Endothelial cell of umbilical vein (primary cell): ENCODE measurements at regions not wholly inside any gene's neighbourhood (a gene's known extent, or its start where the extent isn't known, plus 50 kb on each side); places are given as distances from the start of the nearest gene placed in this dataset.

Experiments used
- BruUV-seq: library from RNA; stranded (reverse); fragments of 400-500 nt; replicated peaks from 2 replicates; lab custom pipeline; 2021; lab: Mats Ljungman, UMichigan
- CTCF ChIA-PET: fragments of 300-600, 350-600 bp; sonication (Branson Sonifier 250); formaldehyde crosslinking; loops from one replicate; lab custom pipeline; 2021; ENCODE audit warnings: antibody characterized with exemption, inconsistent platforms; lab: Charles Lee
- POLR2A ChIA-PET: fragments of 300-600, 350-600 bp; sonication (Branson Sonifier 250); formaldehyde crosslinking; loops from one replicate; lab custom pipeline; 2021; ENCODE audit warnings: antibody characterized with exemption, inconsistent platforms; lab: Charles Lee
- DNase-seq: peaks from one replicate; pipeline ENCODE4 v3.0.0-alpha.2; 2011; ENCODE audit warnings: low read depth, low spot score
- FAIRE-seq: peaks from 2 replicates; lab custom pipeline; 2011; peaks lifted over from hg19 to GRCh38; lab: Jason Lieb, UNC
- H2AFZ ChIP-seq: 2 replicates; pipeline ENCODE4 v1.6.0; 2012; ENCODE audit warnings: low read depth, low read length, control low read depth, inconsistent platforms
- H3K27ac ChIP-seq: 2 replicates; pipeline ENCODE4 v1.5.1; 2011; ENCODE audit warnings: low read depth, mild to moderate bottlenecking, control low read depth, low read length, moderate library complexity; ENCODE audit not compliant: insufficient read depth
- H3K27me3 ChIP-seq, 2 experiments: 2 replicates each; pipeline versions ENCODE4 v1.6.0 to v1.6.1; 2011; ENCODE audit warnings: low read length in 2 of 2, mixed read lengths in 1 of 2; ENCODE audit not compliant: control insufficient read depth in 2 of 2, insufficient read depth in 2 of 2
- H3K36me3 ChIP-seq, 2 experiments: 2 replicates in 1 of 2; 3 replicates in 1 of 2; pipeline ENCODE4 v1.5.1; 2011; ENCODE audit warnings: low read length in 2 of 2, mild to moderate bottlenecking in 1 of 2, moderate library complexity in 1 of 2; ENCODE audit not compliant: control insufficient read depth in 2 of 2, insufficient read depth in 2 of 2; ENCODE audit errors: extremely low read depth in 1 of 2
- H3K4me1 ChIP-seq: 3 replicates; pipeline ENCODE4 v1.5.1; 2011; ENCODE audit warnings: mild to moderate bottlenecking, low read length; ENCODE audit not compliant: control insufficient read depth, insufficient read depth; ENCODE audit errors: extremely low read depth
- H3K4me2 ChIP-seq: 2 replicates; pipeline ENCODE4 v1.6.1; 2011; ENCODE audit warnings: low read length, control low read depth, mixed read lengths; ENCODE audit not compliant: insufficient read depth
- H3K4me3 ChIP-seq, 3 experiments: fragments of 200-600 bp in 1 of 3; sonication (generic), shearing (Covaris generic) in 1 of 3; replicated peaks in 1 of 3; 2 replicates each; pipeline ENCODE4 v1.5.1; 2011 to 2016; ENCODE audit warnings: control low read depth in 3 of 3, low read length in 3 of 3, mild to moderate bottlenecking in 2 of 3, inconsistent platforms in 1 of 3, low read depth in 1 of 3, moderate library complexity in 1 of 3; ENCODE audit not compliant: insufficient read depth in 1 of 3
- H3K79me2 ChIP-seq: 2 replicates; pipeline ENCODE4 v1.6.0; 2012; ENCODE audit warnings: low read length, inconsistent platforms; ENCODE audit not compliant: control insufficient read depth, insufficient read depth
- H3K9ac ChIP-seq: replicated peaks from 2 replicates; pipeline ENCODE3; 2011; ENCODE audit warnings: low read length, control low read depth; ENCODE audit not compliant: insufficient read depth; ENCODE audit errors: extremely low read depth
- H3K9me1 ChIP-seq: replicated peaks from 3 replicates; pipeline ENCODE4 v1.6.0; 2011; ENCODE audit warnings: mild to moderate bottlenecking, low read length; ENCODE audit not compliant: control insufficient read depth, insufficient read depth; ENCODE audit errors: extremely low read depth
- H3K9me3 ChIP-seq: replicated peaks from 2 replicates; pipeline ENCODE4 v1.5.1; 2012; ENCODE audit warnings: low read length, inconsistent platforms; ENCODE audit not compliant: control insufficient read depth, insufficient read depth
- H4K20me1 ChIP-seq: replicated peaks from 2 replicates; pipeline ENCODE3; 2011; ENCODE audit warnings: mild to moderate bottlenecking, low read length; ENCODE audit not compliant: control insufficient read depth, insufficient read depth; ENCODE audit errors: extremely low read depth
- CTCF ChIP-seq, 2 donors: IDR thresholded peaks; 1 replicate in 1 of 2; 2 replicates in 1 of 2; pipeline ENCODE4 v1.5.1; 2011; ENCODE audit warnings: low read length in 2 of 2, mild to moderate bottlenecking in 2 of 2, moderate library complexity in 2 of 2, control low read depth in 1 of 2, inconsistent platforms in 1 of 2, low read depth in 1 of 2; ENCODE audit not compliant: insufficient read depth in 1 of 2; ENCODE audit errors: extremely low read depth in 1 of 2
- EZH2 ChIP-seq: IDR thresholded peaks from 2 replicates; pipeline ENCODE4 v1.6.1; 2012; ENCODE audit warnings: borderline replicate concordance, low read depth, mild to moderate bottlenecking, moderate library complexity, low read length, inconsistent platforms; ENCODE audit not compliant: severe bottlenecking
- FOS ChIP-seq: IDR thresholded peaks from 2 replicates; pipeline ENCODE4 v1.6.1; 2011; ENCODE audit warnings: mild to moderate bottlenecking, low read length, moderate library complexity, borderline replicate concordance; ENCODE audit not compliant: insufficient read depth
- GATA2 ChIP-seq: IDR thresholded peaks from 2 replicates; pipeline ENCODE4 v1.7.0; 2011; ENCODE audit warnings: low read depth, mild to moderate bottlenecking, moderate library complexity, mixed read lengths, low read length; ENCODE audit not compliant: insufficient read length, insufficient read depth
- JUN ChIP-seq: IDR thresholded peaks from 2 replicates; pipeline ENCODE4 v1.6.1; 2011; ENCODE audit warnings: borderline replicate concordance, low read depth; ENCODE audit not compliant: insufficient read length, insufficient read depth
- MAX ChIP-seq: IDR thresholded peaks from 2 replicates; pipeline ENCODE4 v1.6.1; 2011; ENCODE audit not compliant: insufficient read depth, insufficient read length
- MYC ChIP-seq: IDR thresholded peaks from one replicate; pipeline ENCODE4 v1.6.1; 2011; ENCODE audit warnings: mild to moderate bottlenecking, low read depth, low read length
- POLR2A ChIP-seq: IDR thresholded peaks from 2 replicates; pipeline ENCODE4 v1.6.1; 2012; ENCODE audit warnings: low read depth, mild to moderate bottlenecking, control low read depth, low read length
- POLR2AphosphoS5 ChIP-seq: IDR thresholded peaks from 2 replicates; pipeline ENCODE4 v1.6.1; 2012; ENCODE audit warnings: low read depth, mild to moderate bottlenecking, control low read depth, low read length, moderate library complexity; ENCODE audit not compliant: insufficient read depth
- dilution Hi-C: fragments of 300-500 bp; cut with MboI; formaldehyde crosslinking; loops from one replicate; pipeline ENCODE4 v1.15.0; 2019; ENCODE audit warnings: low sequenced_read_pairs; ENCODE audit not compliant: extremely low pct_ligation_motif_present
- intact Hi-C: fragments of 100-400 bp; cut with micrococcal nuclease; formaldehyde crosslinking; loops from one replicate; pipeline ENCODE4 v1.10.0; 2022

- Histone ChIP-seq H3K9me3 (no peaks in the 10 kb centered on the region), H3K4me3 (no peak overlapping the region), H3K27me3 (no peaks in the 10 kb centered on the region), H2AFZ (no peak overlapping the region), H4K20me1 (no peaks in the 10 kb centered on the region), H3K9ac (no peak overlapping the region), H3K27ac (no peak overlapping the region), H3K79me2 (no peaks in the 10 kb centered on the region), H3K36me3 (no peaks in the 10 kb centered on the region), H3K4me2 (no peak overlapping the region), H3K9me1 (no peaks in the 10 kb centered on the region), H3K4me1 (no peaks in the 10 kb centered on the region)
- intact Hi-C loops: no loop called here
- ChIA-PET POLR2A (no interaction called here), CTCF (no interaction called here)
- no TSS peak for BruUV-seq
- TF ChIP-seq MYC: no peak
- TF ChIP-seq POLR2AphosphoS5: no peak
- TF ChIP-seq JUN: no peak
- TF ChIP-seq MAX: no peak
- TF ChIP-seq GATA2: no peak
- no peak for TF ChIP-seq FOS
- TF ChIP-seq EZH2: no peak
- TF ChIP-seq POLR2A: no peak
- no peak for DNase-seq
- dilution Hi-C loops: no loop called here
- no peak for FAIRE-seq
These were observed 133.7 kb downstream of the TFAP2C start for GRCh38 chr20:56762829-56763228.

GRCh38 chr20:56764671-56765070 lies 135.6 kb downstream of the TFAP2C start:
- dilution Hi-C loops (no loop called here), intact Hi-C loops (no loop called here)
- H3K4me1 ChIP-seq: no peaks in the 10 kb centered on the region
- no peak overlapping the region for H3K4me3 ChIP-seq
- TF ChIP-seq MYC: no peak
- TF ChIP-seq CTCF (IDR thresholded peaks at IDR 0.05; ENCODE audit: extremely low read depth in 1 of 2, insufficient read depth in 1 of 2, low read depth in 1 of 2, low read length in 2 of 2): no peak
- TF ChIP-seq MAX: no peak
- TF ChIP-seq POLR2A: no peak
- TF ChIP-seq GATA2: no peak
- TF ChIP-seq FOS: no peak
- TF ChIP-seq JUN: no peak
- TF ChIP-seq POLR2AphosphoS5: no peak
- no peak for TF ChIP-seq EZH2
- ChIA-PET CTCF (no interaction called here), POLR2A (no interaction called here)
- FAIRE-seq (no peak), DNase-seq (no peak)
- no peaks in the 10 kb centered on the region for H3K9me1 ChIP-seq
- BruUV-seq: no TSS peak
- H3K9me3 ChIP-seq: no peaks in the 10 kb centered on the region
- H3K9ac ChIP-seq: no peak overlapping the region
- H3K4me2 ChIP-seq: no peak overlapping the region
- H4K20me1 ChIP-seq: no peaks in the 10 kb centered on the region
- no peak overlapping the region for H3K27ac ChIP-seq
- H2AFZ ChIP-seq: no peak overlapping the region
- H3K79me2 ChIP-seq: no peaks in the 10 kb centered on the region
- no peaks in the 10 kb centered on the region for H3K27me3 ChIP-seq
- H3K36me3 ChIP-seq: no peaks in the 10 kb centered on the region
